GM12891 (cell line): ENCODE measurements at regions not wholly inside any gene's neighbourhood (a gene's known extent, or its start where the extent isn't known, plus 50 kb on each side); places are given as distances from the start of the nearest gene placed in this dataset.
"Not testable (repeated sequence)": the region's sequence is repeated elsewhere in the genome, so short reads cannot be mapped to it uniquely, and the experiment has no call there.

ENCODE experiments used
- DNase-seq: peaks from one replicate; pipeline ENCODE4 v3.0.0; 2011; ENCODE audit warnings: low spot score; ENCODE audit not compliant: insufficient read length
- FAIRE-seq: peaks from 2 replicates; lab custom pipeline; 2011; peaks lifted over from hg19 to GRCh38; lab: Jason Lieb, UNC
- PAX5 ChIP-seq: IDR thresholded peaks from 2 replicates; pipeline ENCODE4 v1.6.1; 2011; ENCODE audit warnings: low read length, moderate library complexity, mild to moderate bottlenecking; ENCODE audit not compliant: insufficient read depth, severe bottlenecking
- POLR2A ChIP-seq: IDR thresholded peaks from 2 replicates; pipeline ENCODE4 v1.6.1; 2011; ENCODE audit warnings: low read depth, low read length, control low read depth
- POLR2AphosphoS5 ChIP-seq: IDR thresholded peaks from 2 replicates; pipeline ENCODE4 v1.6.1; 2011; ENCODE audit warnings: low read depth, low read length, control low read depth
- POU2F2 ChIP-seq: IDR thresholded peaks from 2 replicates; pipeline ENCODE4 v1.6.1; 2011; ENCODE audit warnings: low read depth, mild to moderate bottlenecking, control low read depth, low read length, moderate library complexity
- SPI1 ChIP-seq: IDR thresholded peaks from 2 replicates; pipeline ENCODE4 v1.6.1; 2011; ENCODE audit warnings: low read depth, low read length, control low read depth
- TAF1 ChIP-seq: IDR thresholded peaks from 2 replicates; pipeline ENCODE4 v1.6.1; 2011; ENCODE audit warnings: low read depth, low read length, control low read depth

GRCh38 chr10:9834434-9834833, 1183.2 kb upstream of the CELF2 start:
- no peak for TF ChIP-seq TAF1
- no peak for TF ChIP-seq POLR2AphosphoS5
- no peak for TF ChIP-seq SPI1
- TF ChIP-seq POU2F2: no peak
- no peak for TF ChIP-seq PAX5
- TF ChIP-seq POLR2A: no peak
- FAIRE-seq: no peak
- no peak for DNase-seq

DNA sequence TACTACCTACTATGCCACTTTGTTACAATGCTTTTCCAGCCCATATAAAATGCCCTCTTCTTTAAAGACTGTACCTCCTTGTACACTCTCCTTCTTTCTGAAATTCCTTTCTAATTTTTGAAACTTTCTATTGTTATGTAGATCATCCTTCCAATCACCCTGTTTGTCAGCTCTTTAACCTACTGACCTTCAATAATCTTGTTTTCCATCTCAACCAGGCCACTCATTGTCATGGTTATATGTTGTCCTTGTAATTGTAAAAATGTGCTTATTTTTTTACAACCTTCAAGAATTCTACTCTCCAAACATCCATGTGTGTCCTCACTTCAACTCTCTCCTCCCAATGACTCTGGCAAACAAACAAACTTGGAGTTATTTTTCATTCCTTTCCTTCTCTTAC, 1172.6 kb upstream of the CELF2 start:
- TF ChIP-seq POLR2A (no peak), POU2F2 (no peak), TAF1 (no peak), SPI1 (no peak), PAX5 (no peak), POLR2AphosphoS5 (no peak)
- FAIRE-seq: no peak
- DNase-seq: no peak

DNA sequence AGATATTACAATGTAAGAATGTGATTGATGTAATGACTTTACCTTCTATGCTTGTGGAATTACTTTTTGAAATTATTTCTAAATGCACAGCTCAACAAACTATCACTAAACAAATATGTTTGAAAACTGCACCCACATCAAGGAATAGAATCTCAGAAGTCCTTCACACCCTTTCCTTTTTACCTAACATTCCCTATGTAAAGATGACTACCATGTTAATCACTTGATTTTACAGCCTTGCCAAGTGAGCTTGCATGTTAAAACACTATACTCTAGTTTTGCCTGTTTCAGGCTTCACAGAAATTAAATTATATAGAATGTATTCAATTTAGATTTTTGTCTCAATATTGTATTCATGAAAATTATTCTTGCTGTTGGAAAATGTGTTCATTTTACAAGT, 1169.4 kb upstream of the CELF2 start:
- DNase-seq (no peak), FAIRE-seq (no peak)

DNA sequence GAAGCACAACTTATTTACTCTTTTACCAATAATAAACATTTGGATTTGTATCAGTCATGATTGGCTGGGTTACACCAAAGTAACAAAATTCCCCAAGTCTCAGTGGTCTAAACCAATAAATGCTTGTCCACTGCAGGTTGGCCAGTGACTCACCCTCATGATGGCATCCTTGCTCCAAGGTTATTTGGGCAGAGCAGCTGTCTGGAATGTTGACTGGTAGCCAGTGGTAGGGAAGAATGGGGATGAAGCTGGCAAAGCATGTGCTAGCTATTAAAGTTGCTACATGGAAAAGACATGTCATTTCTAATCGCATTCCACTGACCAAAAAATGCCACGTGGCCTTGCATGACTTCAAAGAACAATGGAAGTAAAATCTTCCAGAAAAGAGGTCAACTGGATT, 1168.7 kb upstream of the CELF2 start:
- no peak for TF ChIP-seq PAX5
- TF ChIP-seq POU2F2: no peak
- TF ChIP-seq POLR2AphosphoS5: no peak
- TF ChIP-seq POLR2A: no peak
- TF ChIP-seq TAF1: no peak
- no peak for TF ChIP-seq SPI1
- FAIRE-seq (no peak), DNase-seq (no peak)

More for the DNA sequence above, 1169.4 kb upstream of the CELF2 start:
- no peak for TF ChIP-seq SPI1
- TF ChIP-seq TAF1: no peak
- no peak for TF ChIP-seq POLR2A
- no peak for TF ChIP-seq POU2F2
- no peak for TF ChIP-seq POLR2AphosphoS5
- TF ChIP-seq PAX5: no peak

DNA sequence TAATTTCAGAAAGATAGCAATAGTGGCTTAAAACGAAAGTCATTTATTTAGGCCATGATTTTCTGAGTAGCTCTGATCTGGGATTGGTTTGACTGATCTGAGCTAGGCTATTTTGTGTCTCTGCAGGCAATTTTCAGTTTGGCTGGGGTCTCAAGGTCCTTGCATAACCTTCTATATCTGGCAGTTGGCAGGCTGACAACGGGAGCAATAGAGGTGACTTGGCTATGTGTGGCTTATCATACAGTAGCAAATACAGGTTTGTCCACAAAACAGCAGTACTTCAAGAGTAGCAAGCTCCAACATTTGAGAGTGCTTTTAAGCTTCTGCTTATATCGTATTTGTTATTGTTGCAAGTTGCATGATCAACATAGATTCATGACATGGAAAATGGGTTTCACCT, 1167.3 kb upstream of the CELF2 start:
- TF ChIP-seq POU2F2: no peak
- TF ChIP-seq PAX5: no peak
- TF ChIP-seq POLR2A: no peak
- FAIRE-seq: no peak
- DNase-seq: no peak

DNA sequence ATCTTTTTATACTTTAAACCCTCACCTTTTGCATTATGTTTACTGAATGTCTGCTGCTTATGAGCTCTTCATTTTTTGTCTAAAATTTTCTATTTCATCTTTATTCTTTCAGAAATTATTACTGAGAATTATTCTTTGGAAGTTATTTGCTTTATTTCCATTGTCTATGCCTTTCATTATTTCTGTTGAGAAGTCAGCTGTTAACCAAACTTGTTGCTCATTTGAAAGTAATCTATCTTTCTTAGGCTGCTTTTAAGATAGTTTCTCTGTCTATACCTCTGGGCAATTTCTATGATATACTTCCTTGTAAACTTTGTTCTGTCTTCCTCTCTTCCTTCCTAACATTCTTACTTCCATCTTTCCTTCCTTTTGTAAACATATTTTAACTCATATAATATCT, 1165.9 kb upstream of the CELF2 start:
- no peak for FAIRE-seq
- no peak for DNase-seq

GRCh38 chr10:9853405-9854355, 1164.0 kb upstream of the CELF2 start:
- no peak for FAIRE-seq
- TF ChIP-seq PAX5 (no peak), SPI1 (no peak), TAF1 (no peak), POLR2A (no peak), POLR2AphosphoS5 (no peak), POU2F2 (no peak)
- DNase-seq: no peak

More for the DNA sequence above, 1165.9 kb upstream of the CELF2 start:
- TF ChIP-seq TAF1 (no peak), POLR2AphosphoS5 (no peak), SPI1 (no peak), POLR2A (no peak), PAX5 (no peak), POU2F2 (no peak)

DNA sequence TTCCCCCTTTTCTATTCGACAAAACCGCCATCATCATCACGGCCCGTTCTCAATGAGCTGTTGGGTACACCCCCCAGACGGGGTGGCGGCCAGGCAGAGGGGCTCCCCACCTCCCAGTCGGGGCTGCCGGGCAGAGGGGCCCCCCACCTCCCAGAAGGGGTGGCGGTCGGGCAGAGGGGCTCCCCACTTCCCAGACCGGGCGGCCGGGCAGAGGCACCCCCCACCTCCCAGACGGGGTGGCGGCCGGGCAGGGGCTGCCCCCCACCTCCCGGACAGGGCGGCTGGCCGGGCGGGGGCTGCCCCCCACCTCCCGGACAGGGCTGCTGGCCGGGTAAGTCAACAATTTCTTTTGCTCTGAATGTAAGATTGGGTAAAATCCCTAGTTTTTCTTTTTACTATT, 1162.2 kb upstream of the CELF2 start:
- FAIRE-seq, DNase-seq: not testable (repeated sequence)

- DNase-seq (no peak), FAIRE-seq (no peak)
- no peak for TF ChIP-seq POLR2AphosphoS5
- no peak for TF ChIP-seq TAF1
- no peak for TF ChIP-seq SPI1
- no peak for TF ChIP-seq POLR2A
- TF ChIP-seq POU2F2: no peak
- no peak for TF ChIP-seq PAX5
Observed at GRCh38 chr10:9858816-9859215, 1158.9 kb upstream of the CELF2 start.

- TF ChIP-seq POLR2A: no peak
- DNase-seq (no peak), FAIRE-seq (no peak)
Observed at GRCh38 chr10:9860045-9860444, 1157.6 kb upstream of the CELF2 start.
